Progenitor cell of endocrine pancreas (in vitro differentiated cells): ENCODE measurements at regions not wholly inside any gene's neighbourhood (a gene's known extent, or its start where the extent isn't known, plus 50 kb on each side); places are given as distances from the start of the nearest gene placed in this dataset.
A peak's percentile ranks its signal among the peaks of the same experiment; 100 is the strongest.

Experiments used
- DNase-seq: peaks from one replicate; pipeline ENCODE4 v3.0.0; 2021; ENCODE audit warnings: low spot score; ENCODE audit not compliant: unreplicated experiment
- H3K27ac Mint-ChIP-seq: 2 replicates; pipeline ENCODE4 v1.8.0; 2021; ENCODE audit warnings: mild to moderate bottlenecking, moderate library complexity, mixed read lengths
- H3K27me3 Mint-ChIP-seq: 2 replicates; pipeline ENCODE4 v1.8.0; 2021; ENCODE audit warnings: mixed read lengths
- H3K36me3 Mint-ChIP-seq: 2 replicates; pipeline ENCODE4 v1.8.0; 2022; ENCODE audit warnings: mixed read lengths; ENCODE audit not compliant: insufficient read depth
- H3K4me1 Mint-ChIP-seq: 2 replicates; pipeline ENCODE4 v1.8.0; 2021; ENCODE audit warnings: low read depth, mixed read lengths
- H3K4me3 Mint-ChIP-seq: 2 replicates; pipeline ENCODE4 v1.8.0; 2021; ENCODE audit warnings: low read depth, mild to moderate bottlenecking, moderate library complexity, mixed read lengths
- H3K9me3 Mint-ChIP-seq: 2 replicates; pipeline ENCODE4 v1.8.0; 2021; ENCODE audit warnings: low read depth, mixed read lengths
- TF ChIP-seq, protein P1 (sequence below): fragments of 200-600 bp; sonication (generic); IDR thresholded peaks from one replicate; pipeline ENCODE4 v1.5.0; 2021; ENCODE audit warnings: antibody characterized with exemption, mild to moderate bottlenecking; ENCODE audit not compliant: unreplicated experiment

DNA sequence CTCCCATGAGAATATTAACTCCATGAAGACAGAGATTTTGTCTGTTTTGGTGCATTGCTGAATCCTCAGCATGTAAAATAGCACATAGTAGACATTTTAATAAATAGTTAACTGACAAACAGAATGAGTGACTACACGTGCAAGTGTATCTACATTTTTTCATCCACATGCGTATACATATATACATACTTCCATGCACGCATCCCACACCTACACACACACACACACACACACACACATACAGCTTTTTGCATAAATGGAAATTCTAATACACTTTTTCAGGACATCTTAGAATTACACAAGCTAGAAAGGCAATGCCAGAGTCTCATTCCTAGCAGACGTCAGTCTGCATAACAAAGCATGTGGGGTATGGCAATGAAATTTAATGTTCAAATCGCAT is 139.7 kb upstream of the LRFN2 start:
- Mint-ChIP-seq H3K4me1 (peaks cover 13% of the 10 kb centered on the region), H3K9me3 (no peaks in the 10 kb centered on the region), H3K36me3 (no peaks in the 10 kb centered on the region), H3K27me3 (peaks cover 28% of the 10 kb centered on the region), H3K4me3 (no peak overlapping the region), H3K27ac (no peak overlapping the region)
- TF ChIP-seq, protein P1, sequence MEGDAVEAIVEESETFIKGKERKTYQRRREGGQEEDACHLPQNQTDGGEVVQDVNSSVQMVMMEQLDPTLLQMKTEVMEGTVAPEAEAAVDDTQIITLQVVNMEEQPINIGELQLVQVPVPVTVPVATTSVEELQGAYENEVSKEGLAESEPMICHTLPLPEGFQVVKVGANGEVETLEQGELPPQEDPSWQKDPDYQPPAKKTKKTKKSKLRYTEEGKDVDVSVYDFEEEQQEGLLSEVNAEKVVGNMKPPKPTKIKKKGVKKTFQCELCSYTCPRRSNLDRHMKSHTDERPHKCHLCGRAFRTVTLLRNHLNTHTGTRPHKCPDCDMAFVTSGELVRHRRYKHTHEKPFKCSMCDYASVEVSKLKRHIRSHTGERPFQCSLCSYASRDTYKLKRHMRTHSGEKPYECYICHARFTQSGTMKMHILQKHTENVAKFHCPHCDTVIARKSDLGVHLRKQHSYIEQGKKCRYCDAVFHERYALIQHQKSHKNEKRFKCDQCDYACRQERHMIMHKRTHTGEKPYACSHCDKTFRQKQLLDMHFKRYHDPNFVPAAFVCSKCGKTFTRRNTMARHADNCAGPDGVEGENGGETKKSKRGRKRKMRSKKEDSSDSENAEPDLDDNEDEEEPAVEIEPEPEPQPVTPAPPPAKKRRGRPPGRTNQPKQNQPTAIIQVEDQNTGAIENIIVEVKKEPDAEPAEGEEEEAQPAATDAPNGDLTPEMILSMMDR: no peak
- no peak for DNase-seq

DNA sequence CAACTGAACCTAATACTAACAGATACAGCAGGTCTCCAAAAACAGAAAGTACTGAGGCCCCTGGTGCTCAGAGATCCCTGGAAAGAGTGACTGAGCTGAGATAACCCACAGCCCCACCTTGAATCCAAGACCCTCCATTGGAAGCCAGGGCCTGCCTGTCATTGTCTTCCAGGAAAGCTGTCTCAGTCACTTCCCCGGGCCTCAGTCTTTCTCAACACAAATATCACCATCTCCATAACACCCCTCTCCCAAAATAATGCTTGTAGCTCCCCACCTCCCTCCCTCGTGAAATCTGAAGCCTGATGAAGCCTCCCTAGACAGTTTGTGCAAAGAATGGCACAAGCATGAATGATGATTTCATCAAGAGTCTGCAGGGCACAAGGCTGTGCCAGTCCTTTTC is 138.2 kb upstream of the LRFN2 start:
- peaks cover 12% of the 10 kb centered on the region for H3K4me1 Mint-ChIP-seq
- no peak for DNase-seq
- TF ChIP-seq, protein P1: no peak
- H3K27ac Mint-ChIP-seq: no peak overlapping the region
- H3K4me3 Mint-ChIP-seq: no peak overlapping the region
- H3K36me3 Mint-ChIP-seq: no peaks in the 10 kb centered on the region
- no peaks in the 10 kb centered on the region for H3K9me3 Mint-ChIP-seq
- peaks cover 33% of the 10 kb centered on the region for H3K27me3 Mint-ChIP-seq

DNA sequence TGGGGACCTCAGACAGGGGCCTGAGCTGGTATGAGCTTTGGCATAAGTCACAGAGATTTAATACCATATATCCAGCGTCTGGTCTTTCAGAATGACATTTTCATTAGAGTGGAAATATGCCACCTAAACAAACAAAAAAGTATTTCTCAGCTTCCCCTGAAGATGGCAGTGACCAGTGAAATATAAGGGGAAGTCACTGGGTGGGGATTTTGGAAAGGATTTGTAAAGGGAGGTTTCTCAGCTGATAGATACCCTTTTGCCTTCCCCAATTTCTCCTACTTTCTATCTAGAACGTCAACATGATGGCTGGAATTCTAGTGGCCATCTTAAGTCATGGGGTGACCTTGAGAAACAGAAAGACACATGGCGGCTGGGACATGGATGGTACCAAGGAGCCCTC is 137.7 kb upstream of the LRFN2 start:
- H3K9me3 Mint-ChIP-seq: no peaks in the 10 kb centered on the region
- no peak overlapping the region for H3K4me3 Mint-ChIP-seq
- peaks cover 31% of the 10 kb centered on the region for H3K27me3 Mint-ChIP-seq
- peaks cover 13% of the 10 kb centered on the region for H3K4me1 Mint-ChIP-seq
- DNase-seq: no peak
- no peak overlapping the region for H3K27ac Mint-ChIP-seq
- no peaks in the 10 kb centered on the region for H3K36me3 Mint-ChIP-seq
- TF ChIP-seq, protein P1: no peak

DNA sequence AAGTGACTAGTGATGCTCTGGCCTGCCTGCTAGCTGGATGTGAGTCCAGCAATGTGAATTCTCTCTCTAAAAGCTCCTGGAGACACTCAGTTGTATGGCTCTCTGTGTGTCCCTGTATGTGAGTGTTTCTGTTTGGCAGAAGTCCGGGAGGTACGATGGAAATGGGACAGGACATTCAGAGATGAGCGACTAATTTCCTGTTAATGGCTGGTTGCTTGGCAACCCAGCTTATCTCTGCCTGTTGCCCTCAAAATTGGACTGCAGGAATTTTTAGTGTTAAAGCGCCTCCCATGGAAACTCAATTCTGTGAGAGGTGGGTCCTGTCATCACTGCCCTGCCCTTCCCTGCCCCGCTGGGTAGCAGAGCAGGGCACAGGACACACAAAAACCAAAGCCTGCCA is 136.8 kb upstream of the LRFN2 start:
- Mint-ChIP-seq H3K36me3 (no peaks in the 10 kb centered on the region), H3K4me1 (peaks cover 19% of the 10 kb centered on the region), H3K9me3 (no peaks in the 10 kb centered on the region), H3K4me3 (no peak overlapping the region), H3K27ac (no peak overlapping the region), H3K27me3 (peaks cover 38% of the 10 kb centered on the region)
- no peak for DNase-seq
- TF ChIP-seq, protein P1: no peak

DNA sequence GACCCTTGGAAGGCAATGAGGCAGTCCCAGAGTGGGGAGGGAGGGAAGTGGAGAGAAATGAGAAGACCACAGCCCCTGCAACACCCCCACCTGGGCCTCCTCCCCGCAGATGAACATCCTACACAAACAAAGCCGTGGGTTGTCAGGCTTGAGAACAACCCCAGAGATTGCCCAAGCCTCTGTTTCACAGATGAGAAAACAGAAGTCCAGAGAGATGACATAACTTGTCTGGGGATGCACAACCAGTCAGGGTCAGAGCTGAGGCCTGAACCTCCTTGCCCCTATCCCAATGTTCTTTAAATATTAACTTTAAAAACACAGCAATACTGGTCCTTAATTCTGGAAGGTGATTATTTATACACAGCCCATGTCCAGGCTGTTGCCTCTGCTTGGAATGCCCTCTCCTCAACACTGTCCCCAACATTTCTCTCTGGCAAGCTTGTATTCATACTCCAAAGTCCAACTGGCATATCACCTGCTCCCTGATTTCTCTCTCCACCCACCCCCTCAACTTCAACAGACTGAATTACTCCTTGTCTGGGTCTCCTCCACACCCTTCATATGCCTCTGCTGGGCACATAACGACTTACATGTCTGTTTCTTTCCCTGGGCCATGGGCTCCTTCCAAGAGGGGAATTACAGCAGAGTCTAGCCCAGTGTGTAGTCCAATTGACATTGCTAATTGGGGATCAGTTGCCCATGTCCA is 135.5 kb upstream of the LRFN2 start:
- DNase-seq: no peak
- Mint-ChIP-seq H3K27ac (peak overlapping the region; percentile 44), H3K9me3 (no peaks in the 10 kb centered on the region), H3K36me3 (no peaks in the 10 kb centered on the region), H3K4me3 (no peak overlapping the region), H3K4me1 (peaks cover 17% of the 10 kb centered on the region), H3K27me3 (peaks cover 45% of the 10 kb centered on the region)
- TF ChIP-seq, protein P1: no peak
